ENCODE measurements at regions not wholly inside any gene's neighbourhood (a gene's known extent, or its start where the extent isn't known, plus 50 kb on each side); places are given as distances from the start of the nearest gene placed in this dataset.

DNA sequence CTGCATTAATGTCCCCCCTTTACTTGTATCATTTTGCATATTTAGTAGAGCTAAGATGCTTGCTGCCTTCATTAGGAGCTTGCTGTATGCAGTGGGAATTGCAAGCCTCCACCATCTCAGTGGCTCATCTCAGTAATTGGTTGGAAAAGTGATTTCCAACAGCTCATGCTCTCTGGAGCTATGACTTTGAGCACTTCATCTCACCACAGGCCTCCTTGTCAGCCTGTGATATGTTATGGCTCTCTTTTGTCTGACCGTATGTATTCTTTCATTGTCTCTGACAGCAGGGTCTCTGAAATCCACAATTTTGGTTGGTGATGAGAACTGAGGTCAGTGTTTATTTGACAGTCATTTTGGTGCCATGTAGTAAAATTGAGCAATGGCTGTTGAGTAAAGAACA lies 345.1 kb downstream of the FAT3 start:
- TF ChIP-seq, protein P1, sequence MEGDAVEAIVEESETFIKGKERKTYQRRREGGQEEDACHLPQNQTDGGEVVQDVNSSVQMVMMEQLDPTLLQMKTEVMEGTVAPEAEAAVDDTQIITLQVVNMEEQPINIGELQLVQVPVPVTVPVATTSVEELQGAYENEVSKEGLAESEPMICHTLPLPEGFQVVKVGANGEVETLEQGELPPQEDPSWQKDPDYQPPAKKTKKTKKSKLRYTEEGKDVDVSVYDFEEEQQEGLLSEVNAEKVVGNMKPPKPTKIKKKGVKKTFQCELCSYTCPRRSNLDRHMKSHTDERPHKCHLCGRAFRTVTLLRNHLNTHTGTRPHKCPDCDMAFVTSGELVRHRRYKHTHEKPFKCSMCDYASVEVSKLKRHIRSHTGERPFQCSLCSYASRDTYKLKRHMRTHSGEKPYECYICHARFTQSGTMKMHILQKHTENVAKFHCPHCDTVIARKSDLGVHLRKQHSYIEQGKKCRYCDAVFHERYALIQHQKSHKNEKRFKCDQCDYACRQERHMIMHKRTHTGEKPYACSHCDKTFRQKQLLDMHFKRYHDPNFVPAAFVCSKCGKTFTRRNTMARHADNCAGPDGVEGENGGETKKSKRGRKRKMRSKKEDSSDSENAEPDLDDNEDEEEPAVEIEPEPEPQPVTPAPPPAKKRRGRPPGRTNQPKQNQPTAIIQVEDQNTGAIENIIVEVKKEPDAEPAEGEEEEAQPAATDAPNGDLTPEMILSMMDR (conservative IDR thresholded peaks at IDR 0.05 in 1 of 2, IDR thresholded peaks at IDR 0.05 in 1 of 2; ENCODE audit: extremely low read depth in 1 of 2, insufficient read depth in 1 of 2, low read depth in 1 of 2, low read length in 2 of 2), result no peak
- TF ChIP-seq EZH2 (IDR thresholded peaks at IDR 0.05; ENCODE audit: borderline replicate concordance, low read length), result no peak
